Ovary (tissue), 7 donors: ENCODE measurements at regions not wholly inside any gene's neighbourhood (a gene's known extent, or its start where the extent isn't known, plus 50 kb on each side); places are given as distances from the start of the nearest gene placed in this dataset.

Experiments
- DNase-seq, 5 donors: peaks; one replicate each; pipeline ENCODE4 v3.0.0-alpha.2; 2019 to 2020
- H3K27ac ChIP-seq, 2 donors: fragments of 200-600 bp; one replicate each; pipeline versions ENCODE4 v1.5.1 to v1.8.0; 2019 to 2022
- H3K27me3 ChIP-seq: fragments of 200-600 bp; one replicate; pipeline ENCODE4 v1.8.0; 2022
- H3K36me3 ChIP-seq: fragments of 200-600 bp; sonication (generic); one replicate; pipeline ENCODE4 v1.5.1; 2019
- H3K4me1 ChIP-seq: one replicate; pipeline ENCODE4 v1.8.1; 2013; ENCODE audit warnings: mild to moderate bottlenecking, moderate library complexity; ENCODE audit not compliant: insufficient read depth
- H3K4me3 ChIP-seq: fragments of 200-600 bp; sonication (generic); one replicate; pipeline ENCODE4 v1.5.1; 2017
- H3K9me3 ChIP-seq, 2 donors: fragments of 200-600 bp in 1 of 2; sonication (generic) in 1 of 2; one replicate each; pipeline versions ENCODE4 v1.5.1 to v1.8.1; 2013 to 2019; ENCODE audit warnings: mild to moderate bottlenecking in 1 of 2, moderate library complexity in 1 of 2
- EP300 ChIP-seq: sonication (generic); formaldehyde crosslinking; IDR thresholded peaks from one replicate; pipeline ENCODE4 v1.6.1; 2017; ENCODE audit warnings: antibody characterized with exemption
- POLR2A ChIP-seq: fragments of 450-650 bp; IDR thresholded peaks from one replicate; pipeline ENCODE4 v1.6.1; 2017; ENCODE audit warnings: antibody characterized with exemption, mild to moderate bottlenecking, moderate library complexity
- WGBS, 3 donors: extraction: QIAGEN DNeasy Blood & Tissue Kit in 1 of 3; methylation state at CpG; one replicate each; pipeline versions ENCODE4 v1.1.5 to v1.1.7; 2013 to 2017; 5-methylcytosine and 5-hydroxymethylcytosine counted together
- intact Hi-C, 4 donors: fragments of 100-400 bp; cut with DNase I; formaldehyde crosslinking; loops; one replicate each; pipeline versions ENCODE4 v1.11.0 to v1.15.1; 2022 to 2023
- TF ChIP-seq, protein P1 (sequence below), 3 donors: fragments of 450-650 bp in 2 of 3; fragments of 200-600 bp in 1 of 3; IDR thresholded peaks; one replicate each; pipeline versions ENCODE4 v1.5.1 to v1.8.0; 2016 to 2022; ENCODE audit warnings: antibody characterized with exemption in 3 of 3, mild to moderate bottlenecking in 1 of 3
- donor health status: DM: no; HTN: no; CAD: no; lungs with moderate emphysema.
- donor health status: DM: no; HTN: no; CAD: no.
- donor health status: Bipolar disorder and iron deficiency.
- donor health status: DM: no; HTN: no; CAD: no.
- donor health status: DM: yes; HTN: yes; CAD: no.

DNA sequence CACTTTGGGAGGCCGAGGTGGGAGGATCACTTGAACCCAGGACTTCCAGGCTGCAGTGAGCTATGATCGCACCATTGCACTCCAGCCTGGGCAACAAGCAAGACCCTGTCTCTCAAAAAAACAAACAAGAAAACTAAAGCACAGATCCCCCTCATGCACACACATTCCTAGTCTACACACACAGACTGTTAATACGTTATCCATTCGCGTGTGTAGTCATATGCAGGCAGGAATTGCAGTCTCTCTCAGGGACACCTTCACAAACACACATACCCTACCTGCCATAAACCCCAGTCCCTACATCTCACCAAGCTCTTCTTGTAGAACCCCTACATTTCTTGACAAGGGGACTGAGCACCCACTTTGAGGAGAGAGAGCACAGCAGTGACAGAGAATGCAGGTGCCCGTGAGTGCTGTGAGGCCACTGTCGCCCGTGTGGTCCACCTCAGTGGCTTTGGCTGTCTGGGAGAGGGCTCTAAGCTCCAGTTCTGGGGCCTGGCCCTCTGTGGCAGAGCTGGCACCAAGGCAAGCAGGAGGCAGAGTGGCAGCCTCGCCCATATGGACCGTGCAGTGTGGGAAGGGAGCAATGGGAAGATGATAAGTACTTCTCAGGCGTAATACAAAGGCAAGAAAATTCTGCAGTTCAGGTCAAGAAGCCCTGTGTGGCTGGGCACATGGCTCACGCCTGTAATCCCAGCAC lies 59.0 kb upstream of the RPH3AL start:
- Histone ChIP-seq H3K36me3 (no peaks in the 10 kb centered on the region), H3K27ac (no peak overlapping the region), H3K4me1 (peaks cover 6% of the 10 kb centered on the region), H3K9me3 (no peaks in the 10 kb centered on the region), H3K27me3 (no peaks in the 10 kb centered on the region), H3K4me3 (no peak overlapping the region)
- TF ChIP-seq POLR2A (no peak), EP300 (no peak)
- TF ChIP-seq, protein P1, sequence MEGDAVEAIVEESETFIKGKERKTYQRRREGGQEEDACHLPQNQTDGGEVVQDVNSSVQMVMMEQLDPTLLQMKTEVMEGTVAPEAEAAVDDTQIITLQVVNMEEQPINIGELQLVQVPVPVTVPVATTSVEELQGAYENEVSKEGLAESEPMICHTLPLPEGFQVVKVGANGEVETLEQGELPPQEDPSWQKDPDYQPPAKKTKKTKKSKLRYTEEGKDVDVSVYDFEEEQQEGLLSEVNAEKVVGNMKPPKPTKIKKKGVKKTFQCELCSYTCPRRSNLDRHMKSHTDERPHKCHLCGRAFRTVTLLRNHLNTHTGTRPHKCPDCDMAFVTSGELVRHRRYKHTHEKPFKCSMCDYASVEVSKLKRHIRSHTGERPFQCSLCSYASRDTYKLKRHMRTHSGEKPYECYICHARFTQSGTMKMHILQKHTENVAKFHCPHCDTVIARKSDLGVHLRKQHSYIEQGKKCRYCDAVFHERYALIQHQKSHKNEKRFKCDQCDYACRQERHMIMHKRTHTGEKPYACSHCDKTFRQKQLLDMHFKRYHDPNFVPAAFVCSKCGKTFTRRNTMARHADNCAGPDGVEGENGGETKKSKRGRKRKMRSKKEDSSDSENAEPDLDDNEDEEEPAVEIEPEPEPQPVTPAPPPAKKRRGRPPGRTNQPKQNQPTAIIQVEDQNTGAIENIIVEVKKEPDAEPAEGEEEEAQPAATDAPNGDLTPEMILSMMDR (IDR thresholded peaks at IDR 0.05) = no peak
- DNase-seq = no peak
- WGBS, 3 donors = 76 to 86% (median 82%) methylated on average over 12 of the region's 12 CpGs
- intact Hi-C loops = loop anchor here in 3 of 4 donors (5.0 kb wide), 2 partner anchors 286 to 291 kb away; no protein-coding TSS in a partner anchor

DNA sequence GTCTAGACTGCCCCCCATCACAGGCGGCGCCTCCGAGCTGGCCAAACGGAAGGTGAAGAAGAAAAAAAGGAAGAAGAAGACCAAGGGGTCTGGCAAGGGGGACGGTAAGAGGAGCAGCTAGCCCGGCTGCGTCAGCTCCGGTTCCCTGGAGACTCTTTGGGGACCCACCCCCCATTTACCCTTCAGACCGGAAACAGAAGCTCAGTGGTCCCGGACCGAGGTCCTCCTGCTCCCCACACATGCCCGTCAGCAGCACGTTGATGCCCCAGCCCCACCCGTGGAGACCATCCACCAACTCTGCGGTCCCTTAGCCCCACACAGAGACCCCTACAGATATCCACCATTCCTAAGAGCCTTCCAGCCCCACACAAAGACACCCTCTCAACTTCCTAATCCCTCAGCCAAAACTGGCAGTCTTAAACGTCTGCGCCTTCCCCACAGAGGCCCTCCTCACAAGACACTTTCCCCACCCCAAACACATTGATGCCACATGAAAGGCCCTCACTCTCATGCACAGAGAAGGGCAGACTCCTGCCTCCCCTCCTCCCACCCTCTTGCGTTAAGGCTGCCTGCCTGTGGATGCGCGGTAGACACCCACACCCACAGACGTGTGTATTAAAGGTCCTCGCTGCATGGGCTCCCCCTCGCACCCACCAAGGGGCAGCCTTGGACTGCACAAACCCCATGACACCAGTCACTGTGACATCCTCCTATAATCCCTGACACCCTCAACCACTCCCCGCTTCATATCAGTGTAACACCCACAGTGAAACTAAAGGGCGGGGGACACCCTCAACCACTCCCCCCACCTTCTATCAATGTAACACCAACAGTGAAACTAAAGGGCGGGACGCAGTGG lies 58.2 kb upstream of the RPH3AL start:
- no peaks in the 10 kb centered on the region for H3K27me3 ChIP-seq
- 14 to 16% (median 15%) methylated on average over 27 of the region's 27 CpGs for WGBS, 3 donors
- no peaks in the 10 kb centered on the region for H3K36me3 ChIP-seq
- H3K4me1 ChIP-seq = peaks cover 6% of the 10 kb centered on the region
- peak in 2 of 5 donors; percentile 31 to 45 for DNase-seq
- TF ChIP-seq POLR2A (no peak), EP300 (no peak)
- TF ChIP-seq, protein P1 (IDR thresholded peaks at IDR 0.05) = no peak
- intact Hi-C loops = loop anchor here in 3 of 4 donors (5.0 kb wide), 2 partner anchors 287 to 292 kb away; no protein-coding TSS in a partner anchor
- H3K4me3 ChIP-seq = peak overlapping the region; percentile 79
- peak overlapping the region; percentile 35 to 81 for H3K27ac ChIP-seq
- H3K9me3 ChIP-seq = no peaks in the 10 kb centered on the region

DNA sequence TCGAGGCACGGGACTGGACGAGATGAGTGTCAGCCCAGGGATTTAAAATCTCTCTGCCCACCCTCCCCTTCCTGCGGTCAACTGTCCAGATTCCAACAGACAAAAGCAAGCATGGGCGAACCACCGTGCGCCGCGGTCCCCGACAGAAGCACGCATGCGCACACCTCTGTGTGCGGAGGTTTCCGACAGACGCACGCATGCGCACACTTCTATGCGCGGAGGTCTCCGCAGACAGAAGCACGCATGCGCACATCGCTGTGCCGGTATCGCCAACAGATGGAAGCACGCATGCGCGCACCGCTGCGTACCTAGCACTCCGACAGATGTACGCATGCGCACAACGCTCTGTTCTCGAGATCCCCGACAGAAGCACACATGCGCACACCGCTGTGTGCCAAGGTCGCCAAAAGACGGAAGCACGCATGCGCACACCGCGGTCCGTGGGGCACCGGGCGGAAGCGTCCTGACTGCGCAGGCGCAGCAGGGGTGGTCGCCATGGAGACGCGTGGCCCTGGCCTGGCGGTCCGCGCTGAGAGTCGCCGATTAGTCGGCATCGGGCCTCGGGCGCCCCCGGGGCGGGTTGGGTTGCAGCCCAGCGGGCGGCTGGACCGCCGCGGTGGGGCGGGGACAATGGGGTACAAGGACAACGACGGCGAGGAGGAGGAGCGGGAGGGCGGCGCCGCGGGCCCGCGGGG lies 57.4 kb upstream of the RPH3AL start:
- intact Hi-C loops = loop anchor here in 3 of 4 donors (5.0 kb wide), 2 partner anchors 287 to 292 kb away; no protein-coding TSS in a partner anchor
- 1% methylated on average over 52 to 80 of the region's 80 CpGs for WGBS, 3 donors
- TF ChIP-seq, protein P1 (IDR thresholded peaks at IDR 0.05) = peak in 1 of 3 donors; percentile 32
- TF ChIP-seq POLR2A = no peak

DNA sequence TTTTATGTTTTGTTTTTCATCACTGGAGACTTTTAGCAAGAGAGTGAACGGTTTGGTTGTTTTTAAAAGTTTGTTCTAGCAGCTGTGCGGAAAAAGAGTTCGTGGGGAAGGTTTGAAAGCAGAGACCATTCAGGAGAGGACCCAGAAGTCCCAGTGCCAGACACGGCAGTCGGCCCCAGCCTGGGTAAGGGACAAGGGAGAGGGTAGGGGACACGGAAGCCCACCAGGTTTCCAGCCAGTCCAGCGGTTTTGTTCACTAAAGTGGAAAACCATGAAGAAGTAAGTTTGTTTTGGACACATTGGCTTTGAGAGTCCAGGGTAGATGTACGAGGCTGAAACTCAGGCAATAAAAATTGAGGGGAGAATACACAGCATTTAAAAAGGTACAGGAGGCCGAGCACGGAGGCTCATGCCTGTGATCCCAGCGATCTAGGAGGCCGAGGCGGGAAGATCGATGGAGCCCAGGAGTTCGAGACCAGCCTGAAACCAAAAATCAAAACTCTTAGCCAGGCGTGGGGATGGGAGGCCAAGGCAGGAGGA lies 56.8 kb upstream of the RPH3AL start:
- DNase-seq = peak in 1 of 5 donors; percentile 33
- Histone ChIP-seq H3K4me1 (peaks cover 6% of the 10 kb centered on the region), H3K27ac (peak overlapping the region in 1 of 2 donors; percentile 78), H3K9me3 (no peaks in the 10 kb centered on the region), H3K4me3 (peak overlapping the region; percentile 39), H3K27me3 (no peaks in the 10 kb centered on the region), H3K36me3 (no peaks in the 10 kb centered on the region)
- WGBS, 3 donors = 63 to 75% (median 68%) methylated on average over 16 of the region's 16 CpGs
- TF ChIP-seq POLR2A = peak; percentile 30
- no peak for TF ChIP-seq EP300
- TF ChIP-seq, protein P1 (IDR thresholded peaks at IDR 0.05) = no peak
- intact Hi-C loops = no loop called here

More for the DNA sequence above, 57.4 kb upstream of the RPH3AL start:
- peak; percentile 100 for DNase-seq
- Histone ChIP-seq H3K27me3 (no peaks in the 10 kb centered on the region), H3K27ac (peak overlapping the region; percentile 35 to 81), H3K4me1 (peaks cover 6% of the 10 kb centered on the region), H3K4me3 (peak overlapping the region; percentile 79), H3K9me3 (no peaks in the 10 kb centered on the region), H3K36me3 (no peaks in the 10 kb centered on the region)
